Osteocyte (in vitro differentiated cells): ENCODE measurements at regions not wholly inside any gene's neighbourhood (a gene's known extent, or its start where the extent isn't known, plus 50 kb on each side); places are given as distances from the start of the nearest gene placed in this dataset.

Experiments used
- DNase-seq: peaks from one replicate; pipeline ENCODE4 v3.0.0; 2021; ENCODE audit warnings: mixed read lengths; ENCODE audit not compliant: unreplicated experiment; ENCODE audit errors: extremely low spot score
- H3K27ac Mint-ChIP-seq: one replicate; pipeline ENCODE4 v1.8.0; 2021; ENCODE audit warnings: mild to moderate bottlenecking, mixed read lengths; ENCODE audit not compliant: unreplicated experiment
- H3K27me3 Mint-ChIP-seq: one replicate; pipeline ENCODE4 v1.8.0; 2021; ENCODE audit warnings: mixed read lengths; ENCODE audit not compliant: unreplicated experiment
- H3K36me3 Mint-ChIP-seq: one replicate; pipeline ENCODE4 v1.8.0; 2021; ENCODE audit warnings: mixed read lengths; ENCODE audit not compliant: unreplicated experiment
- H3K4me1 Mint-ChIP-seq: one replicate; pipeline ENCODE4 v1.8.0; 2021; ENCODE audit warnings: mixed read lengths; ENCODE audit not compliant: unreplicated experiment
- H3K4me3 Mint-ChIP-seq: one replicate; pipeline ENCODE4 v1.8.0; 2021; ENCODE audit warnings: mild to moderate bottlenecking, moderate library complexity, mixed read lengths; ENCODE audit not compliant: unreplicated experiment
- H3K9me3 Mint-ChIP-seq: one replicate; pipeline ENCODE4 v1.8.0; 2021; ENCODE audit warnings: mixed read lengths; ENCODE audit not compliant: unreplicated experiment
- CTCF ChIP-seq: fragments of 200-600 bp; sonication (generic); IDR thresholded peaks from 2 replicates; pipeline ENCODE4 v1.5.0; 2021; ENCODE audit warnings: antibody characterized with exemption, mild to moderate bottlenecking, moderate library complexity

GRCh38 chr20:40848096-40848495 lies 159.1 kb upstream of the MAFB start:
- H3K4me3 Mint-ChIP-seq: no peak overlapping the region
- H3K27me3 Mint-ChIP-seq: peaks cover 8% of the 10 kb centered on the region
- DNase-seq: no peak
- no peaks in the 10 kb centered on the region for H3K36me3 Mint-ChIP-seq
- no peak for TF ChIP-seq CTCF
- H3K9me3 Mint-ChIP-seq: peaks cover 8% of the 10 kb centered on the region
- H3K27ac Mint-ChIP-seq: no peak overlapping the region
- H3K4me1 Mint-ChIP-seq: no peaks in the 10 kb centered on the region

GRCh38 chr20:40848526-40848925 lies 159.5 kb upstream of the MAFB start:
- H3K9me3 Mint-ChIP-seq: peaks cover 8% of the 10 kb centered on the region
- no peak for TF ChIP-seq CTCF
- no peak overlapping the region for H3K27ac Mint-ChIP-seq
- no peaks in the 10 kb centered on the region for H3K36me3 Mint-ChIP-seq
- H3K27me3 Mint-ChIP-seq: peaks cover 8% of the 10 kb centered on the region
- no peaks in the 10 kb centered on the region for H3K4me1 Mint-ChIP-seq
- no peak overlapping the region for H3K4me3 Mint-ChIP-seq
- DNase-seq: no peak

- no peaks in the 10 kb centered on the region for H3K36me3 Mint-ChIP-seq
- no peak overlapping the region for H3K27ac Mint-ChIP-seq
- H3K4me3 Mint-ChIP-seq: no peak overlapping the region
- no peak for DNase-seq
- peaks cover 6% of the 10 kb centered on the region for H3K27me3 Mint-ChIP-seq
- H3K9me3 Mint-ChIP-seq: peaks cover 8% of the 10 kb centered on the region
- H3K4me1 Mint-ChIP-seq: no peaks in the 10 kb centered on the region
- TF ChIP-seq CTCF: no peak
Measured at GRCh38 chr20:40849456-40849855, 160.4 kb upstream of the MAFB start.

- Mint-ChIP-seq H3K27ac (no peak overlapping the region), H3K36me3 (no peaks in the 10 kb centered on the region), H3K4me1 (no peaks in the 10 kb centered on the region), H3K4me3 (no peak overlapping the region), H3K9me3 (peaks cover 2% of the 10 kb centered on the region), H3K27me3 (peaks cover 10% of the 10 kb centered on the region)
- DNase-seq: no peak
- TF ChIP-seq CTCF: no peak
Measured at GRCh38 chr20:40851051-40851450, 162.0 kb upstream of the MAFB start.

- H3K27me3 Mint-ChIP-seq: peaks cover 23% of the 10 kb centered on the region
- TF ChIP-seq CTCF: no peak
Measured at GRCh38 chr20:40855269-40855668, 166.2 kb upstream of the MAFB start.

More at GRCh38 chr20:40855269-40855668, 166.2 kb upstream of the MAFB start:
- no peak for DNase-seq
- Mint-ChIP-seq H3K36me3 (no peaks in the 10 kb centered on the region), H3K9me3 (no peaks in the 10 kb centered on the region), H3K4me1 (no peaks in the 10 kb centered on the region), H3K27ac (no peak overlapping the region), H3K4me3 (no peak overlapping the region)
